ENCODE measurements at regions not wholly inside any gene's neighbourhood (a gene's known extent, or its start where the extent isn't known, plus 50 kb on each side); places are given as distances from the start of the nearest gene placed in this dataset.

DNA sequence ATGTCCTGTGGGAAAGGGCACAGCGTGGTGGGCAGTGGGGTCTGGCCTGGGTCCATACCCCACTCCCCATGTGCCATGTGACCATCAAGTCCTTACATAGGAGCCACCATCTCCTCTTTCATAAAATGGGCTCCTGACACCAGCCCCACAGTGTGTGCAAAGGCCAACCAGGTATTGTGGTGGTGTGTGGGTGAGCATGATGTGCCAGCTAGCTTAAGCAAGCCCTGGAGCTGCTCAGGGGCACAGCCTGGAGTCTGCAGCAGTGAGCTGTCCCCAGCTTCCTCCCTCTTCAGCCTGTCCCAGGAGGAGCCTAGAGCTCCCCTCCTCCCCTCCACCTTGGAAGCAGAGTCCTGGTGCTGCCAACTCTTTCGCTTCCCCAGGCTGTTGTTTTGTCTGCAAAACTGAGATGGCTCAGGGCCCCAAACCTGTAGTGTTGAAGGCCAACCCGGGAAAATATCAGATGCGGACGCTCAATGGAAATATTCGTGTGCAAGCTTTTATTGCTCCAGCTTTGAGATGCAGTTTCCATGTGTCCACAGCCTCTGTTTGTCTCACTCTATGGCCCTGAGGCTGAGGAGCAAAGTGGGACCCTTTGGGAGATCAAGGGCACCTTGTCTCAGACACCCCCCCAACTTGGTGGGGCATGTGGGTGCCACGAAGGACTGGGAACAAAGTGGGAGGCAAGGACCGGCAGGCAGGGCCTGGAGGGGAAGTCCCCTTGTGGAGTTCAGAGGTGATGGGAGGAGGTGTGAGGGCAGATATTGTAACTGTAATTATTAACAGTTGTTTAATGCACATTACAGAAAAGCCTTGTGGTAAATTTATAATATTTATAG is 92.6 kb downstream of the CTTN start:
- H2AFZ ChIP-seq (ENCODE audit: low read length): no peak overlapping the region
- TF ChIP-seq CTCF (conservative IDR thresholded peaks at IDR 0.05 in 1 of 2, IDR thresholded peaks at IDR 0.05 in 1 of 2; ENCODE audit: low read depth in 1 of 2, low read length in 2 of 2): no peak
- TF ChIP-seq EZH2 (IDR thresholded peaks at IDR 0.05; ENCODE audit: low read length, missing control alignments): no peak
- H3K79me2 ChIP-seq (ENCODE audit: control insufficient read depth, insufficient read depth, low read length): no peaks in the 10 kb centered on the region
- no peak for DNase-seq (ENCODE audit: low read depth in 2 of 2)
- H3K4me1 ChIP-seq (ENCODE audit: control insufficient read depth, extremely low read depth, insufficient read depth, low read length): no peaks in the 10 kb centered on the region
- no peaks in the 10 kb centered on the region for H3K36me3 ChIP-seq (ENCODE audit: control insufficient read depth, insufficient read depth, low read length)
- no peaks in the 10 kb centered on the region for H4K20me1 ChIP-seq (ENCODE audit: control insufficient read depth, extremely low read depth, insufficient read depth, low read length)
- no peak overlapping the region for H3K27ac ChIP-seq (ENCODE audit: insufficient read depth, low read length)
- H3K9me3 ChIP-seq (ENCODE audit: control insufficient read depth, insufficient read depth, low read depth, low read length): no peaks in the 10 kb centered on the region
- H3K9ac ChIP-seq (ENCODE audit: insufficient read depth, low read length): no peak overlapping the region
- no peak overlapping the region for H3K4me3 ChIP-seq (replicated peaks in 1 of 4; ENCODE audit: control extremely low read depth in 1 of 4, insufficient read depth in 1 of 4, low read depth in 3 of 4, low read length in 4 of 4)
- H3K27me3 ChIP-seq (ENCODE audit: control insufficient read depth, insufficient read depth, low read length): no peaks in the 10 kb centered on the region
- H3K4me2 ChIP-seq (ENCODE audit: extremely low read depth, insufficient read depth, low read length): no peak overlapping the region

DNA sequence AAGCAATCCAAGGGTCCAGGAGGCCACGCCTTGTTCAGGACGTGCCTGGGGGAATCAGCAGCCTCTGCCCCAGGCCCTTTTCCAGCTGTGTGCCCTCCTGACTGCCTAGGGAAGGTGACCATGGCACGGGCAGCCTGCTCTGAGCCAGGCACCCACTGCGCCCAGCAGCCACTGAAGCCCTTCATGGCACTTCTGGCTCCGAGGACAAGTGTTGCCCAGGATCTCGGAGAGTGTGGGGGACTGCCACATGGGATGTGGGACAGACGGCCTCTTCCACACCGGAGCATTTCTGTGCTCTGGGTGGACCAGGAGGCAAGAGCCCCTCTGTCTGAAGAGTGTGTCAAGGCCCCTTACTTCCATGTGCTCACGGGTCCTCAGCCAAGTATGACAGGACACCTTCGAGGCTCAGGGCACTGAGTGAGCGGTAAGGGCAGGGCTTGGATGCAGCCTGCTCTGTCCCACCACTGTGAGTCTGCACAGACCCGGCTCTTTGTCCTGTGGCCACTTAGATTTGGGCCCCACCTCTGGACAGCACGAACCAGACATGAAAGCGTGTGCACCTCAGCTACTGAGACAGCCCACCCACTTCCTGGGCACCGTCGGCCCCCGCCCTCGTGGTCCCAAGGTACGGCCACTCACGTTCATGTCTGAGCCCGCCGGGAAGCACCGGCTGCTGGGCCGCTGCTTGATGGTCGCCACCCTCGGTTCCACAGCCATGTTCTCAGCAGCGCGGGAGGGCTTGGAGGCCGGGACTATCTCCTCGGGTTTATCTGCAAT is 93.6 kb downstream of the CTTN start:
- no peaks in the 10 kb centered on the region for H3K9me3 ChIP-seq (ENCODE audit: control insufficient read depth, insufficient read depth, low read depth, low read length)

GRCh38 chr11:70493089-70493474 is 94.8 kb downstream of the CTTN start:
- Histone ChIP-seq H2AFZ (ENCODE audit: low read length) (no peak overlapping the region), H3K79me2 (ENCODE audit: control insufficient read depth, insufficient read depth, low read length) (no peaks in the 10 kb centered on the region), H4K20me1 (ENCODE audit: control insufficient read depth, extremely low read depth, insufficient read depth, low read length) (no peaks in the 10 kb centered on the region), H3K4me3 (replicated peaks in 1 of 4; ENCODE audit: control extremely low read depth in 1 of 4, insufficient read depth in 1 of 4, low read depth in 3 of 4, low read length in 4 of 4) (no peak overlapping the region), H3K27me3 (ENCODE audit: control insufficient read depth, insufficient read depth, low read length) (peaks cover 5% of the 10 kb centered on the region), H3K4me2 (ENCODE audit: extremely low read depth, insufficient read depth, low read length) (no peak overlapping the region), H3K9ac (ENCODE audit: insufficient read depth, low read length) (no peak overlapping the region), H3K4me1 (ENCODE audit: control insufficient read depth, extremely low read depth, insufficient read depth, low read length) (no peaks in the 10 kb centered on the region), H3K27ac (ENCODE audit: insufficient read depth, low read length) (no peak overlapping the region), H3K9me3 (ENCODE audit: control insufficient read depth, insufficient read depth, low read depth, low read length) (no peaks in the 10 kb centered on the region), H3K36me3 (ENCODE audit: control insufficient read depth, insufficient read depth, low read length) (no peaks in the 10 kb centered on the region)
- DNase-seq (ENCODE audit: low read depth in 2 of 2): no peak
- TF ChIP-seq EZH2 (IDR thresholded peaks at IDR 0.05; ENCODE audit: low read length, missing control alignments) (no peak), CTCF (conservative IDR thresholded peaks at IDR 0.05 in 1 of 2, IDR thresholded peaks at IDR 0.05 in 1 of 2; ENCODE audit: low read depth in 1 of 2, low read length in 2 of 2) (no peak)

More for the DNA sequence above, 93.6 kb downstream of the CTTN start:
- no peak for TF ChIP-seq EZH2 (IDR thresholded peaks at IDR 0.05; ENCODE audit: low read length, missing control alignments)
- Histone ChIP-seq H3K27ac (ENCODE audit: insufficient read depth, low read length) (no peak overlapping the region), H3K4me2 (ENCODE audit: extremely low read depth, insufficient read depth, low read length) (no peak overlapping the region), H3K4me3 (replicated peaks in 1 of 4; ENCODE audit: control extremely low read depth in 1 of 4, insufficient read depth in 1 of 4, low read depth in 3 of 4, low read length in 4 of 4) (no peak overlapping the region), H3K27me3 (ENCODE audit: control insufficient read depth, insufficient read depth, low read length) (no peaks in the 10 kb centered on the region), H4K20me1 (ENCODE audit: control insufficient read depth, extremely low read depth, insufficient read depth, low read length) (no peaks in the 10 kb centered on the region), H2AFZ (ENCODE audit: low read length) (no peak overlapping the region), H3K36me3 (ENCODE audit: control insufficient read depth, insufficient read depth, low read length) (no peaks in the 10 kb centered on the region), H3K79me2 (ENCODE audit: control insufficient read depth, insufficient read depth, low read length) (no peaks in the 10 kb centered on the region), H3K4me1 (ENCODE audit: control insufficient read depth, extremely low read depth, insufficient read depth, low read length) (no peaks in the 10 kb centered on the region), H3K9ac (ENCODE audit: insufficient read depth, low read length) (no peak overlapping the region)
- DNase-seq (ENCODE audit: low read depth in 2 of 2): no peak
